HUES64 (cell line): ENCODE measurements at regions not wholly inside any gene's neighbourhood (a gene's known extent, or its start where the extent isn't known, plus 50 kb on each side); places are given as distances from the start of the nearest gene placed in this dataset.
"Not testable (repeated sequence)": the region's sequence is repeated elsewhere in the genome, so short reads cannot be mapped to it uniquely, and the experiment has no call there.

Experiments used
- H3K27ac ChIP-seq: 2 replicates; pipeline ENCODE4 v1.7.0; 2013; ENCODE audit warnings: low read depth, low read length, inconsistent platforms
- H3K27me3 ChIP-seq: 2 replicates; pipeline ENCODE4 v1.6.1; 2013; ENCODE audit warnings: mild to moderate bottlenecking, low read length; ENCODE audit not compliant: insufficient read depth
- H3K36me3 ChIP-seq: 2 replicates; pipeline ENCODE4 v1.6.1; 2013; ENCODE audit warnings: mild to moderate bottlenecking, low read length; ENCODE audit not compliant: insufficient read depth
- H3K4me1 ChIP-seq: 2 replicates; pipeline ENCODE4 v1.6.1; 2013; ENCODE audit warnings: mild to moderate bottlenecking, low read length, moderate library complexity; ENCODE audit not compliant: insufficient read depth
- H3K4me3 ChIP-seq: 2 replicates; pipeline ENCODE4 v1.5.1; 2013; ENCODE audit warnings: mild to moderate bottlenecking, low read length, moderate library complexity
- H3K9ac ChIP-seq: 2 replicates; pipeline ENCODE4 v1.6.1; 2013; ENCODE audit warnings: mild to moderate bottlenecking, low read depth, low read length
- H3K9me3 ChIP-seq: 2 replicates; pipeline ENCODE4 v1.6.1; 2013; ENCODE audit warnings: low read depth, low read length; ENCODE audit not compliant: insufficient read depth
- WGBS: fragments of 150-250, 120-280 bp; methylation state at CpG from one replicate; pipeline ENCODE4 v1.1.7; 2013; ENCODE audit warnings: missing lambda C conversion rate; 5-methylcytosine and 5-hydroxymethylcytosine counted together

GRCh38 chr22:44571566-44572413 lies 73.8 kb upstream of the RTL6 start:
- Histone ChIP-seq H3K36me3 (no peaks in the 10 kb centered on the region), H3K9me3 (no peaks in the 10 kb centered on the region; the same call in 1 of the 2 replicates), H3K9ac (no peak overlapping the region), H3K4me1 (no peaks in the 10 kb centered on the region), H3K27ac (no peak overlapping the region), H3K4me3 (no peak overlapping the region), H3K27me3 (no peaks in the 10 kb centered on the region)
- 91% methylated on average over 29 of the region's 29 CpGs for WGBS

GRCh38 chr22:44570476-44571445 lies 72.7 kb upstream of the RTL6 start:
- WGBS: 88% methylated on average over 18 of the region's 18 CpGs
- H3K4me3 ChIP-seq: no peak overlapping the region
- no peaks in the 10 kb centered on the region; the same call in 1 of the 2 replicates for H3K9me3 ChIP-seq
- H3K4me1 ChIP-seq: no peaks in the 10 kb centered on the region
- no peak overlapping the region for H3K27ac ChIP-seq
- no peak overlapping the region for H3K9ac ChIP-seq
- no peaks in the 10 kb centered on the region for H3K27me3 ChIP-seq
- H3K36me3 ChIP-seq: no peaks in the 10 kb centered on the region

- Histone ChIP-seq H3K4me1 (no peaks in the 10 kb centered on the region), H3K27me3 (no peaks in the 10 kb centered on the region), H3K9me3 (peaks cover 1% of the 10 kb centered on the region; the same call in 1 of the 2 replicates), H3K4me3 (no peak overlapping the region), H3K9ac (no peak overlapping the region), H3K27ac (no peak overlapping the region), H3K36me3 (no peaks in the 10 kb centered on the region)
- 91% methylated on average over 9 of the region's 9 CpGs for WGBS
These were observed 71.5 kb upstream of the RTL6 start for GRCh38 chr22:44569561-44569991.

GRCh38 chr22:44567846-44568493 lies 69.9 kb upstream of the RTL6 start:
- 81% methylated on average over 8 of the region's 8 CpGs for WGBS
- Histone ChIP-seq H3K9ac (no peak overlapping the region), H3K4me3 (no peak overlapping the region), H3K27ac (no peak overlapping the region), H3K36me3 (no peaks in the 10 kb centered on the region), H3K9me3 (peaks cover 9% of the 10 kb centered on the region; the same call in 1 of the 2 replicates), H3K4me1 (no peaks in the 10 kb centered on the region), H3K27me3 (no peaks in the 10 kb centered on the region)

- not testable (repeated sequence) for H3K4me1 ChIP-seq, H3K27ac ChIP-seq, H3K27me3 ChIP-seq, H3K36me3 ChIP-seq, H3K9ac ChIP-seq, H3K4me3 ChIP-seq, H3K9me3 ChIP-seq
- 92% methylated on average over 8 of the region's 8 CpGs for WGBS
These were observed 69.4 kb upstream of the RTL6 start for GRCh38 chr22:44567378-44567841.

- Histone ChIP-seq H3K27ac (no peak overlapping the region), H3K4me3 (no peak overlapping the region), H3K36me3 (no peaks in the 10 kb centered on the region), H3K9me3 (peaks cover 9% of the 10 kb centered on the region; the same call in 1 of the 2 replicates), H3K4me1 (no peaks in the 10 kb centered on the region), H3K9ac (no peak overlapping the region), H3K27me3 (no peaks in the 10 kb centered on the region)
- 91% methylated on average over 17 of the region's 17 CpGs for WGBS
These were observed 68.9 kb upstream of the RTL6 start for GRCh38 chr22:44566911-44567310.

- H3K9ac ChIP-seq: not testable (repeated sequence)
These were observed 64.6 kb upstream of the RTL6 start for GRCh38 chr22:44562651-44563050.

GRCh38 chr22:44561139-44561840 lies 63.3 kb upstream of the RTL6 start:
- peaks cover 9% of the 10 kb centered on the region; the same call in 1 of the 2 replicates for H3K9me3 ChIP-seq
- H3K36me3 ChIP-seq: no peaks in the 10 kb centered on the region
- H3K4me3 ChIP-seq: no peak overlapping the region
- H3K27me3 ChIP-seq: no peaks in the 10 kb centered on the region
- H3K27ac ChIP-seq: no peak overlapping the region
- WGBS: 87% methylated on average over 5 of the region's 6 CpGs
- H3K9ac ChIP-seq: no peak overlapping the region
- no peaks in the 10 kb centered on the region for H3K4me1 ChIP-seq

More at GRCh38 chr22:44562651-44563050, 64.6 kb upstream of the RTL6 start:
- not testable (repeated sequence) for H3K27me3 ChIP-seq, H3K9me3 ChIP-seq, H3K4me1 ChIP-seq, H3K36me3 ChIP-seq, H3K4me3 ChIP-seq, H3K27ac ChIP-seq
- 93% methylated on average over 7 of the region's 7 CpGs for WGBS

- H3K27me3 ChIP-seq, H3K4me1 ChIP-seq, H3K9me3 ChIP-seq, H3K4me3 ChIP-seq, H3K9ac ChIP-seq, H3K27ac ChIP-seq, H3K36me3 ChIP-seq: not testable (repeated sequence)
- WGBS: 95% methylated on average over 7 of the region's 7 CpGs
These were observed 60.6 kb upstream of the RTL6 start for GRCh38 chr22:44558671-44559070.

- WGBS: 90% methylated on average over 4 of the region's 4 CpGs
- H3K4me3 ChIP-seq, H3K27me3 ChIP-seq: not testable (repeated sequence)
These were observed 59.8 kb upstream of the RTL6 start for GRCh38 chr22:44557872-44558271.

More at GRCh38 chr22:44557872-44558271, 59.8 kb upstream of the RTL6 start:
- not testable (repeated sequence) for H3K9me3 ChIP-seq, H3K4me1 ChIP-seq, H3K36me3 ChIP-seq, H3K9ac ChIP-seq, H3K27ac ChIP-seq
